B cell (primary cell): ENCODE measurements at regions not wholly inside any gene's neighbourhood (a gene's known extent, or its start where the extent isn't known, plus 50 kb on each side); places are given as distances from the start of the nearest gene placed in this dataset.

Experiments
- ATAC-seq: fragments of 200-7000 bp; cut with Tn5 transposase; one replicate; pipeline ENCODE4 v1.10.0; 2021; ENCODE audit warnings: low read depth, mild to moderate bottlenecking, moderate number of reproducible peaks, moderate library complexity
- CTCF ChIA-PET: fragments of 350-600 bp; sonication (Branson Sonifier 250); formaldehyde crosslinking; loops from one replicate; lab custom pipeline; 2021; ENCODE audit warnings: antibody characterized with exemption, inconsistent platforms; lab: Charles Lee
- POLR2A ChIA-PET: fragments of 350-600 bp; sonication (Branson Sonifier 250); formaldehyde crosslinking; loops from one replicate; lab custom pipeline; 2021; ENCODE audit warnings: antibody characterized with exemption; lab: Charles Lee
- DNase-seq: peaks from one replicate; pipeline ENCODE4 v3.0.0; 2013
- H2AFZ ChIP-seq: 2 replicates; pipeline ENCODE4 v1.6.1; 2012; ENCODE audit warnings: mild to moderate bottlenecking, low read depth, low read length; ENCODE audit not compliant: insufficient read depth, poor library complexity, severe bottlenecking
- H3K27ac ChIP-seq, 2 donors: 1 replicate in 1 of 2; 2 replicates in 1 of 2; pipeline ENCODE4 v1.5.1; 2012 to 2013; ENCODE audit warnings: low read length in 2 of 2, mild to moderate bottlenecking in 2 of 2, moderate library complexity in 1 of 2
- H3K27me3 ChIP-seq, 4 experiments: fragments of 200-600 bp in 1 of 4; sonication (generic) in 1 of 4; replicated peaks in 1 of 4; 1 replicate in 2 of 4; 2 replicates in 2 of 4; pipeline versions ENCODE4 v1.6.1 to v1.7.0; 2013 to 2016; ENCODE audit warnings: low read length in 3 of 4, mild to moderate bottlenecking in 2 of 4, mixed read lengths in 1 of 4, moderate library complexity in 1 of 4; ENCODE audit not compliant: insufficient read depth in 4 of 4, control insufficient read depth in 3 of 4; ENCODE audit errors: control extremely low read depth in 1 of 4
- H3K36me3 ChIP-seq, 2 experiments: replicated peaks in 1 of 2; 1 replicate in 1 of 2; 2 replicates in 1 of 2; pipeline versions ENCODE4 v1.6.1 to v1.7.1; 2013; ENCODE audit warnings: low read length in 1 of 2; ENCODE audit not compliant: insufficient read depth in 2 of 2, control insufficient read depth in 1 of 2; ENCODE audit errors: control extremely low read depth in 1 of 2, extremely low read depth in 1 of 2
- H3K4me1 ChIP-seq, 2 donors: fragments of 200-600 bp in 1 of 2; sonication (generic) in 1 of 2; 1 replicate in 1 of 2; 2 replicates in 1 of 2; pipeline versions ENCODE4 v1.5.1 to v1.6.1; 2013 to 2017; ENCODE audit warnings: low read length in 2 of 2; ENCODE audit not compliant: control insufficient read depth in 2 of 2, insufficient read depth in 2 of 2
- H3K4me2 ChIP-seq: replicated peaks from 2 replicates; pipeline ENCODE3; 2012; ENCODE audit warnings: mild to moderate bottlenecking, low read depth, low read length; ENCODE audit not compliant: poor library complexity, severe bottlenecking
- H3K4me3 ChIP-seq, 5 experiments: fragments of 200-600 bp in 1 of 5; sonication (generic) in 1 of 5; 1 replicate in 3 of 5; 2 replicates in 2 of 5; pipeline versions ENCODE4 v1.5.1 to v1.7.0; 2011 to 2016; ENCODE audit warnings: low read length in 4 of 5, mild to moderate bottlenecking in 4 of 5, low read depth in 2 of 5, control low read depth in 1 of 5, moderate library complexity in 1 of 5; ENCODE audit not compliant: insufficient read depth in 1 of 5; ENCODE audit errors: control extremely low read depth in 1 of 5, extremely low read depth in 1 of 5
- H3K79me2 ChIP-seq: fragments of 200-600 bp; sonication (generic); one replicate; pipeline ENCODE4 v1.6.0; 2016; ENCODE audit warnings: low read length; ENCODE audit not compliant: control insufficient read depth, insufficient read depth
- H3K9ac ChIP-seq: fragments of 200-600 bp; sonication (generic); 2 replicates; pipeline ENCODE4 v1.6.1; 2017; ENCODE audit warnings: mild to moderate bottlenecking, low read length, moderate library complexity
- H3K9me3 ChIP-seq, 3 donors: one replicate each; pipeline versions ENCODE4 v1.6.1 to v1.7.1; 2013; ENCODE audit warnings: low read length in 2 of 3; ENCODE audit not compliant: control insufficient read depth in 2 of 3, insufficient read depth in 1 of 3; ENCODE audit errors: control extremely low read depth in 1 of 3
- H4K20me1 ChIP-seq: 2 replicates; pipeline ENCODE4 v1.6.0; 2012; ENCODE audit warnings: mild to moderate bottlenecking, low read length; ENCODE audit not compliant: insufficient read depth, control insufficient read depth, poor library complexity, severe bottlenecking
- H3K27ac Mint-ChIP-seq: one replicate; pipeline ENCODE4 v1.8.0; 2021; ENCODE audit warnings: mixed read lengths
- H3K27me3 Mint-ChIP-seq: one replicate; pipeline ENCODE4 v1.8.0; 2021; ENCODE audit warnings: mixed read lengths
- H3K4me1 Mint-ChIP-seq: one replicate; pipeline ENCODE4 v1.8.0; 2021; ENCODE audit warnings: mixed read lengths
- H3K4me3 Mint-ChIP-seq: one replicate; pipeline ENCODE4 v1.8.0; 2021; ENCODE audit warnings: mixed read lengths
- H3K9me3 Mint-ChIP-seq: one replicate; pipeline ENCODE4 v1.8.0; 2022; ENCODE audit warnings: mixed read lengths; ENCODE audit not compliant: insufficient read depth
- EZH2 ChIP-seq: IDR thresholded peaks from 2 replicates; pipeline ENCODE4 v1.6.1; 2012; ENCODE audit warnings: borderline replicate concordance, low read depth, mild to moderate bottlenecking, moderate library complexity, low read length; ENCODE audit not compliant: insufficient read depth, poor library complexity, severe bottlenecking
- WGBS: methylation state at CpG from one replicate; pipeline ENCODE4 v1.1.5; 2013; ENCODE audit warnings: missing lambda C conversion rate; ENCODE audit not compliant: insufficient coverage; 5-methylcytosine and 5-hydroxymethylcytosine counted together
- intact Hi-C: fragments of 100-400 bp; cut with micrococcal nuclease; formaldehyde crosslinking; loops from one replicate; pipeline ENCODE4 v1.10.0; 2022
- TF ChIP-seq, protein P1 (sequence below): fragments of 200-600 bp; IDR thresholded peaks from one replicate; pipeline ENCODE4 v1.8.0; 2022; ENCODE audit warnings: antibody characterized with exemption, mild to moderate bottlenecking

GRCh38 chr3:124144035-124144814 lies 152.3 kb upstream of the ROPN1 start:
- ChIA-PET POLR2A (no interaction called here), CTCF (no interaction called here)
- H3K4me1 ChIP-seq, result no peaks in the 10 kb centered on the region
- intact Hi-C loops, result no loop called here
- ATAC-seq (no peak), DNase-seq (no peak)
- WGBS, result 73% methylated on average over 5 of the region's 6 CpGs
- Mint-ChIP-seq H3K4me3 (no peak overlapping the region), H3K27ac (no peak overlapping the region), H3K9me3 (no peaks in the 10 kb centered on the region), H3K4me1 (no peaks in the 10 kb centered on the region), H3K27me3 (peaks cover 2% of the 10 kb centered on the region)
- no peak overlapping the region for H2AFZ ChIP-seq
- H3K9me3 ChIP-seq, result no peaks in the 10 kb centered on the region
- H3K4me2 ChIP-seq, result no peak overlapping the region
- TF ChIP-seq, protein P1, sequence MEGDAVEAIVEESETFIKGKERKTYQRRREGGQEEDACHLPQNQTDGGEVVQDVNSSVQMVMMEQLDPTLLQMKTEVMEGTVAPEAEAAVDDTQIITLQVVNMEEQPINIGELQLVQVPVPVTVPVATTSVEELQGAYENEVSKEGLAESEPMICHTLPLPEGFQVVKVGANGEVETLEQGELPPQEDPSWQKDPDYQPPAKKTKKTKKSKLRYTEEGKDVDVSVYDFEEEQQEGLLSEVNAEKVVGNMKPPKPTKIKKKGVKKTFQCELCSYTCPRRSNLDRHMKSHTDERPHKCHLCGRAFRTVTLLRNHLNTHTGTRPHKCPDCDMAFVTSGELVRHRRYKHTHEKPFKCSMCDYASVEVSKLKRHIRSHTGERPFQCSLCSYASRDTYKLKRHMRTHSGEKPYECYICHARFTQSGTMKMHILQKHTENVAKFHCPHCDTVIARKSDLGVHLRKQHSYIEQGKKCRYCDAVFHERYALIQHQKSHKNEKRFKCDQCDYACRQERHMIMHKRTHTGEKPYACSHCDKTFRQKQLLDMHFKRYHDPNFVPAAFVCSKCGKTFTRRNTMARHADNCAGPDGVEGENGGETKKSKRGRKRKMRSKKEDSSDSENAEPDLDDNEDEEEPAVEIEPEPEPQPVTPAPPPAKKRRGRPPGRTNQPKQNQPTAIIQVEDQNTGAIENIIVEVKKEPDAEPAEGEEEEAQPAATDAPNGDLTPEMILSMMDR, result no peak
- TF ChIP-seq EZH2, result no peak
- no peaks in the 10 kb centered on the region for H3K36me3 ChIP-seq
- no peak overlapping the region for H3K4me3 ChIP-seq
- H3K27me3 ChIP-seq, result peaks cover 0 to 6% (median 0%) of the 10 kb centered on the region in 4 experiments
- H3K79me2 ChIP-seq, result no peaks in the 10 kb centered on the region
- no peak overlapping the region for H3K9ac ChIP-seq
- no peak overlapping the region for H3K27ac ChIP-seq
- H4K20me1 ChIP-seq, result no peaks in the 10 kb centered on the region

DNA sequence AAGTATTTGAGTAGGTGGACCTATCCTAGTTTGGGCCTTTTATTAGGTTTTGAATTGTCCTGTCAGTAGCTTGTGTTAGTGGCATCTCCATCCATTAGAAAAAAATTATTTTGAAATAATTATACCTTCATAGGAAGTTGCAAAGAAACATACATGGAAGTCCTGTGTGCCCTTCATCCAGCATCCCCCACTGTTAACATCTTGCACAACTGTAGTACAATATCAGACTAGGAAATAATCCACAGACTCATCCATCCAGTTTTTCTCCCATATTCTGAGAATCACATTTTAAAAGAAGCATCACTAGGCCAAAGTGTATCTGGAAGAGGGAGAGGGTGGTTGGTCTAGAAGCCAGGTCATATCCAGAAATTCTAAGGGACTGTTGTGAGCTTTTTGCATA lies 155.5 kb upstream of the ROPN1 start:
- DNase-seq (no peak), ATAC-seq (no peak)
- intact Hi-C loops, result no loop called here
- no peak overlapping the region for H3K4me3 Mint-ChIP-seq
- ChIA-PET POLR2A (no interaction called here), CTCF (no interaction called here)
- H3K9ac ChIP-seq, result no peak overlapping the region
- peaks cover 0 to 2% (median 0%) of the 10 kb centered on the region in 4 experiments for H3K27me3 ChIP-seq
- no peaks in the 10 kb centered on the region for H3K4me1 ChIP-seq
- no peak overlapping the region for H3K27ac ChIP-seq
- no peak overlapping the region for H3K27ac Mint-ChIP-seq
- H3K9me3 Mint-ChIP-seq, result no peaks in the 10 kb centered on the region
- H3K4me2 ChIP-seq, result no peak overlapping the region
- H3K36me3 ChIP-seq, result no peaks in the 10 kb centered on the region
- H2AFZ ChIP-seq, result no peak overlapping the region
- no peaks in the 10 kb centered on the region for H3K9me3 ChIP-seq
- no peaks in the 10 kb centered on the region for H3K79me2 ChIP-seq
- H3K4me1 Mint-ChIP-seq, result no peaks in the 10 kb centered on the region
- H3K27me3 Mint-ChIP-seq, result peaks cover 3% of the 10 kb centered on the region
- no peak for TF ChIP-seq EZH2
- TF ChIP-seq, protein P1, result no peak
- no peaks in the 10 kb centered on the region for H4K20me1 ChIP-seq
- no peak overlapping the region for H3K4me3 ChIP-seq
